ENCODE measurements at regions not wholly inside any gene's neighbourhood (a gene's known extent, or its start where the extent isn't known, plus 50 kb on each side); places are given as distances from the start of the nearest gene placed in this dataset.

DNA sequence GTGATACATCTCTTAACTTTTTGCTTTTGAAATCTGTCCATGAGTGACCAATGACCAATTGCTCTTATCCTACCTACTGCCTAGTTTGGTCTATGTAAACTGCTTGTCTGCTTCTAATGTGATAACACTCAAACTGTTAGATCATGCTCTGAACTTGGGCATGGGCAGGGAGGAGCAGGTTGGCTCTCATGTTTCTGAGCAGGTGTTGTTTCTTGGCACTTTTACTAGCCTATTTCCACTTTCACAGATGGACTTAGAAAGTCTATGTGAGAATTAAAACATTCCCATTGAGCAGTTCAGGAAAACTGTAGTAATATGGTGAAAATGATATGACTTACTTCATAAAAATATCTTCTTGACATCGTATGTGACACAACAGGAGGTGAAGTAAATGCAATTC is 538.4 kb downstream of the HACE1 start:
- no peak for ATAC-seq
- DNase-seq = no peak

DNA sequence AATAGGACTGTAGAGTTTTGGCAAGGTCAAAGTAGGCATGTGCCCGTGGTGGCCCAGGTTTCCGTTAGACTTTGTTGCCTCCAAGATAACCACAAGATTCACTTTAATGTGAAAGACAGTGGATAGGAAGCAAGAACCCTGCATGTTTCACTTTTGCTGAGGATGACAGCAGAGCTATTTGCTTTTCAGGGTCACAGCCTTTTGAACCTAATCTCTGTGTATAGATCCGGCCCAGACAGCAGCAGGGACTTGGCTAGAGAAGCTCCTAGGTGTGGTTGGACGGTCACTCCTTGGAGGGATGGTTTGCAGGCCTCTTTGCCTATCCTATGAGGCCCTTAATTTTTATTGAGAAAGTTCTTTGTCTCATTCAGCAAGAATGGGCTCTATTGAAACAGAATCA is 538.8 kb downstream of the HACE1 start:
- ATAC-seq = no peak
- DNase-seq = no peak

DNA sequence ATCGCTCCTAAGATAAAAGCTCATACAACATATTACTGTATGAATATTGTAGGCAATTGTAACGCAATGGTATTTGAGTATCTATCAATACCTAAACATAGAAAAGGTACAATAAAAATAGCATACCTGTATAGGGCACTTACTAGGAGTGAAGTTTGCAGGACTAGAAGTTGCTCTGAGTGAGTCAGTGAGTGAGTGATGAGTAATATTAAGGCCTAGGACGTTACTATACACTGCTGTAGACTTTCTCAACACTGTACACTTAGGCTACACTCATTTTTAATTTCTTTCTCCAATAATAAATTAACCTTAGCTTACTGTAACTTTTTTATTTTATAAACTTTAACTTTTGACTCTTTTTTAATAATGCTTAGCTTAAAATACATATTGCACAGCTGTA is 546.9 kb downstream of the HACE1 start:
- no peak for ATAC-seq
- no peak for DNase-seq

DNA sequence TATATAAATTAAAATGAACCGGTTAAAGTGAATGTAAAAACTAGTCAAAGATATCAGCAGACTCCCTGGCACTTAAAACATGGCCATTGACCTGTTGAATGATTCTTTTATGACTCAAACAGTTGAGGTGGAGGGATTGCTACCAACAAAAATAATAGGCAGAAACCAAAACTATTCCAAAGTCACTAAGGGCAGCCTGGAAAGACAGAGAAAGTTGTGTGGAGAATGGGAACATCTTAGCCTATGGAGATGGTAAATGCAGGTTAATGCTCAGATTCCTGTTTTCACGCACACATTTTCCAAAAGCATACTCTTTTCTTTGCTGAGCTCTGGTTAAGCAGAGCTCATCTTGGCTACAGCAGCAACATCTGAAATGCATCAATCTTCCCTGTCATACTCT is 553.5 kb downstream of the HACE1 start:
- ATAC-seq (no peak), DNase-seq (no peak)

DNA sequence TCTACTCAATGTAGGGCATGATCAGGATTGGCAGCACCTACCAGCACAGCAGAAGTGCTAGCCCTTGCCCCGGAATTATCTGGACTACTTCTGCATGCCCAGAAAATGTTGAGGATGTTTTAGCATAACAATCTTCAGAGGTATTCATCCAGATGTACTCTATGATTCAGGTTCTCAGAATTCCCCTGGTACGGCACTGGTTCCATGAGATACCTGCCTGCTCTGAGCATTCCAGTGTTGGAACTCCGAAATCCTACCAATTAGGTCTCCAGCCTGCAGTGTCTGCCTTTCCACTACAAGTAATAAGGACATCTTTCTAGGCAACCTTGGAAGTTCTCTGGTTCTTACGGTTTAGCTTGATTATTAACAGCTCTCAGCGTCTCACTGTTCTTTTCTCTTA is 554.5 kb downstream of the HACE1 start:
- no peak for ATAC-seq
- DNase-seq = no peak

DNA sequence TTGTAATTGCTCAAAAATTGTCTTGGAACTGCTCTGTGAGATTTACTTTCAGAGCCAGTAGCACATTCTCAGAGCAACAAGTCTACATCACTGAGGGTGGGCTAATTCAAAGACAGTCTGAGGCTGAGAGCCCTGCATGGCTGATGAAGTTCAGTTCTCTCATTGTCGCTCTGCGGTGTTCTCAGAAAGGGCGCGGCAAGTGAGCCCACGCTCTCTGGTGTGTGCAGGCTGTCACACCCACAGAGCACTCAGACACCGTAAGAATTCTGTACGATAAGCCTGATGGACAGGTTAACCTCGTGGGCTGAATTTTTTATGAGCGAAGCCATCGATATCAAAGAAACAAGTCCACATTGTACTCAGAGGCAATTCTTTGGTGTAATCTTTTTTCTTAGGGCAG is 557.8 kb downstream of the HACE1 start:
- ATAC-seq = no peak
- DNase-seq = no peak

DNA sequence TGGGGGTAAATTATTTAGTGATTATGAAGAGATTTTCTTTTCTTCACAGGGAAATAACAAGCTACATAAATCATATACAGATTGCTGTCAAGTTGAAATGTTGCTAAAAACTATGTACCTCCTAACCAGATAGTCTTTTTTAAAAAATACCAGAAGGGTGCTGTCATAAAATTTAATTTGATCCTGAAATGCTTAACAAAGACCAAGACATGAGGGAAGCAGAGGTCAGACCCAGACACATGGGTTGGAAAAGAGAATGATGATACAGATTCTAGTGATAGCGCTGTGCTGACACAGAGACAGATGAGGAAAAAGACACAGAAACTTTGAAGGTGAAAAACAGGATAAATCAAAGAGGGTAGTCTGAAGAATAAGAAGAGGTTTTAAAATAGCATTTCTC is 573.1 kb downstream of the HACE1 start:
- DNase-seq (no peak), ATAC-seq (no peak)

DNA sequence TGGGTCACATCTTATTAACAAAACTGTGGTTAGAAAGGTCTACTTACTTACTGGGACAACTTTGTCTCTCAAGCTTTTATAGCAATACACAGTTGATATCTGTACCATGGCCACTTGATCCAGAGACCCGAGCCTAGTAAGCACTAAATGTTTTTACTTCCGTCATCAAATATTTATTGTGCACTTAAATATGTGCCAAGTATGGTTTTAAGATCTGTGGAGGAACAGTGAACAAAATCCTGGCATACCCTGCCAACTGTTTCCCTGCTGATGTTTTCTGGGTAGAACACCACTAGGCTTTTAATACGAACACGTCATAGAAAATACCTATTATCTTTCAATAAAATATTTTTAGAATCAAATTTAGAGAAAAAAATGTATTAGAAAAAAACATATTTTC is 574.8 kb downstream of the HACE1 start:
- DNase-seq (no peak), ATAC-seq (no peak)

DNA sequence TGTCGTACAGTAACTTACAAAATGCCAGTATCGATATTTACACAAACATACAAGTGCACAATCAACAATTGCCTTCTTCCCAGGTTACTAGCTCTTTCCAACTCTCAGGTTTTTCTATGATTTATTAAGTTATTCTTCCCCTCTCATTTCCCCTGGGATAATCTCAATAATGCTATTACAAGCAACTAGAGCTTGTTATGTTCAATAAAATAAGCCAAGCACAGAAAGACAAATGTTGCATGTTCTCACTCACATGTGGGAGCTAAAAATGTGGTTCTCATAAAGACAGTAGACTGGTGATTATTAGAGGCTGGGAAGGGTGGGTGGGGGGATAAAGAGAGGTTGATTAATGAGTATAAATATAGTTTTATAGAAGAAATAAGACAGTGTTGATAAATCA is 577.1 kb downstream of the HACE1 start:
- DNase-seq (no peak), ATAC-seq (no peak)

DNA sequence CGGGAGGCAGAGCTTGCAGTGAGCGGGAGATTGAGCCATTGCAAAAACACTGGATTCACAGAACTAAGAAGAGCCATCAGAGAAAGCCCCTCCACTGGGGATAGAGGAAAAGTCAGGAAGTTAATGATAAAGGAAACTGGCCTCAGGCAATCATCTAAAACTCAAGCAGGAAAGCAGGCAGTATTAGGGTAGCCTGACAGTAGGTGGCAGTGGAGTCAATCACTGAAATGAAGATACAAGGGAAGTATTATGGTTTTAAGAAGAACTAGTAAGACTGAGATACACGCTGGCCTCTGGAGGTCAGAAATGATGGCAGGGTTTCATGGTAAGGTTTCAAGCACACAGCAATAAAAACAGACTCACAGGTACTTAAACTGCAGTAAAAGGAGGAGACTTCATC is 578.3 kb downstream of the HACE1 start:
- no peak for DNase-seq

DNA sequence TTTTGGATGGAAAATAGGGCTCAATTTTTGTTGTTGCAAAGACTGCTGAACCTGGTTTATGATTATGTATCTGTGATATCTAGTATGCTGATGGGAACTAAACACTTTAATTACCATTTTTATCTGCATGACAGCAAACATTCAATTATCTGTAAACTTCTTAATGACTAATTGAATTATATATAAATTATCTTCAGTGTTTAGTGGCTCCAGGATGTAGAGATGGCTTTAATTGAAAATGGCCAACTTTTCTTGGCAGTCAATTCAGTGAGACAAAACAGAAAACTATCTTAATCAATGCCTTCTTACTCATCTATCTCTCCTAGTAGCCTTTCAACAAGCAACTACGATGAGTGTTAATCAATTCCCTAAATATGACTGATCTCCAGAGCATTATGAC is 591.3 kb downstream of the HACE1 start:
- ATAC-seq (no peak), DNase-seq (no peak)

More for the DNA sequence above, 578.3 kb downstream of the HACE1 start:
- ATAC-seq = no peak

DNA sequence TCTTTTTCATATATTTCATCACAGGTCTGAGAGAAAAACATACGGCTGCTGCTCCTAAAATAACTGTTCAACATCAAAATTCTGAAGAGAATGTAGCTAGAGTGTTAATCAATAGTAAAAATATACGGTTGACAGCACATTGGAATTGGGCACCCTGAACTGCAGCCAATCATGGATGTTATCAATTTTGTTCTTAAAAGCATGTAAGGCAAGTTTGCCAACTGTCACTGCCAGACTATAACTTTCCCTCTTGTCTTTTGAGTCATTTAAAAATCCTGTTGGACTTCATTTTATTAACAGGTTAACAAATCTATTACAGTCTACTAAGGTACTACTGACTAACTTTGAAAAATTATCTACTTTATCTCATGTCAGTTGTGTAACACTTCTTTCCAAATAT is 592.8 kb downstream of the HACE1 start:
- ATAC-seq (no peak), DNase-seq (no peak)

DNA sequence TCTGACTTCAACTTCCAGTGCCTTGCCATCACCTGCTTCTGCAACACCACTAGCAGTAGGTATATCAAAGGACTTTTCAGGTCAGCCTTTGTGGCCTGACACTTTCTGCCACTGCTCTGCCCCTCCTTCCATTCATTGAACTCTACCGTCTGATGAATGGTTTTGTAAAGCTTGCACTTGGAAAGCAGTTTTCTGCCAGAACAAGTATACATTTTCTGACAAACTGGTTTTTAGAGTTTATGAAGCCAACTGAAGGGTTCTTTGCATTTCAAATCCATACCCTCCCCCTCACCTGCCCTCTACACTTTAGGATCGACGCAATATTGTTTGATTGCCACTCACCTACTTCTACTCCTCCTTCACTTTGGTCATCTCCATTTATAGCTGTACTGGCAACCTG is 603.1 kb downstream of the HACE1 start:
- ATAC-seq = no peak

DNA sequence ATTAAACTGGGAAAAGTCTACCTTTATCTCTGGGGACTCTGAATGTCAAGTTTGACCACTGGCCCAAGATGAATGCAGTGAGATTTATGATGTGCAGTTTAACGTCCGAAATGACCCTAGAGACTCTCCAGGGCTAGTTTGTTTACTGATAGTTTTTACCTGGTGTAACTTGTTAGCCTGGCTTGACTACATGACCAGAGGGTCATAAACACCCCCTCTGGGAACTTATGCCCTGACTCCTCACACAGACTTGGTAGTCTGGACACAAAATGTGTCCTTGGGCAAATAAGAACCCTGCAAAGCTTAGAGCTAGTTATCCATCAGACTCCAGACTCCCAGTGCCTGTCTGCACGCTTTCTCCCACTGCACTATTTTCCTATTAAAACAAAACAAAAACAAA is 606.5 kb downstream of the HACE1 start:
- ATAC-seq (no peak), DNase-seq (no peak)

More for the DNA sequence above, 603.1 kb downstream of the HACE1 start:
- DNase-seq = no peak

DNA sequence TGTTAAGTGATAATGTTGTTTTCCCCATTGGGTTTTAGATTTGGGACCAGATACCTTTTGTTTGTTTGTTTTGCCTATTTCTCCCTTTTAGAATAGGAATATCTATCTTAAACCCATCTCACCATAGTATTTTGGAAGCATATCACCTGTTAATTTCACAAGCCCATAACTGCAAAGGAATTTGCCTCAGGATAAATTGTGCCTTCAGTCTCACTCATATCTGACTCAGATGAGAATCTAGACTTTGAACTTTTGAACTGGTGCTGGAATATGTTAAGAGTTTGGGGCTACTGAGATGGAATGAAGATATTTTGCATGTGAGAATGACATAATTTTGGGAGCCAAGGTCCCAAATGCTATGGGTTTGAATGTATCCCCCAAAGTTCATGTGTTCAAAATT is 607.4 kb downstream of the HACE1 start:
- DNase-seq (no peak), ATAC-seq (no peak)

DNA sequence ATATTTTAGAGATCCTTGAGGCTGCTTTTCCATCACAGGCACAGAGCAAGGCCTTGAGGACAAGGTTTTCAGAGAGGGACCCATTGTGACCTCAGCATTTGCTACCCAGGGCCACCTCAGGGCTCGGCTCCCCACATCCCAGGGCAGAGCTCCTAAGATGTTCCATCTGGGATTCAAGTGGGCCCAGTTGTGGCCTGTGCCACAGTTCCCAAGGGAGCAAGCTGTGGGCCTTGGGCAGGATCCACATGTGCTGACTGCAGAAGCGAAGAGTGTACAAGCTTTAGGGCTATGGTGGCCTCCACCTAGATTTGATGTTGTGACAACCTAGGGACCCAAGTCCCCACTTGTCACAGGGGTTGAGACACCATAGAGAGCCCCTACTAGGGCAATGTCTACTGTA is 608.1 kb downstream of the HACE1 start:
- ATAC-seq = no peak

DNA sequence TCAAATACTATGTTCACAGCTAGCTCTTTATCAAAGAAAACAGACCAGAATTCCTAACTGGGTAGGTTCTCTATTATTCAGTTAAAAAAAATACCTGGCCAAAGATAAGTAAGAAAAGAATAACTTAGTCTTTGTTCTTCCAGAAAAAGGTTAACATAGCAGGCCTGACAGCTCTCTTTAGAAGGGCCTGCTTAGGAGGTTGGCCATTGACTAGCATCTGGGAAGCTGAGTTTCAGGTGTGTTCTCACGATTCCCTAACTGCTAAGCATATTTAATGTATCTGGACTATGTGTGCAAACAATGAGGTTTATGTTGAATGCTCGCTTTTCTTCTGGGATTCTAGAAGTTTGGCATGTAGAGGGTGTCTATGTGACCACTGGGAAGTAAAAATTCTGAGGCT is 618.9 kb downstream of the HACE1 start:
- no peak for ATAC-seq

More for the DNA sequence above, 608.1 kb downstream of the HACE1 start:
- no peak for DNase-seq

DNA sequence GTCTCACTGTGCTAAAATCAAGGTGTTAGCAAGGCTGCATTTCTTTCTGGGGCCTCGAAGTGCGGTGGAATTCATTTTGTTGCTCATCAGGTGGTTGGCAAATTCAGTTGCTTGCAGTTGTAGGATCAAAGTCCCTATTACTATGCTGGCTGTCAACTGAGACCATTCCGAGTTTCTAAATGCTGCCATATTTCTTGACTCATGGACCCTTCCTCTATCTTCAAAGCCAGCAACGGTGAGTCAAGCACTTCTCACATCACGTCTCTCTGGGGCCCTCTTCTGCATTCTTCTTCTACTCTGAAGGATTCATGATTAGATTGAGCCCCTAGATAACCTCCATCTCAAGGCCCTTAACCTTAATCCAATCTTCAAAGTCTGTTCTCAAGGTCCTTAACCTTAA is 619.7 kb downstream of the HACE1 start:
- ATAC-seq (no peak), DNase-seq (no peak)

More for the DNA sequence above, 618.9 kb downstream of the HACE1 start:
- no peak for DNase-seq

DNA sequence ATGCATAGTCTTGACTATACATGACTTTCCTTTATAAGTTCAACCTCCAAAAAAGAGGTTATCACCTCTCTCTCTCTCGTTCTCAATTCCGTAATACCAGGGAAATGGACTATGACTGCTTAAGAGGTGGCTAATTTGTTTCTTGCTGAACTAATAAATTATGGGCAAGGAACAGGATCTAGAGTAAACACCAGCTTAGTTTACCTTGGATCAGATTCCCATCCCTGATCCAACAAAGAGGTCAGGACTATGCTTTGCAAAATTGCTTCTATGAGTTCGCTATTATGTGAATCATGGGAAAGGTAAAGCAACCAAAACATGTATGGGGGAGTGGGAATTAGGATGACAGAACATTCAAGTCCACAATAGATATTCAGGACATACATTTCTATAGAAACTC is 630.7 kb downstream of the HACE1 start:
- DNase-seq (no peak), ATAC-seq (no peak)

DNA sequence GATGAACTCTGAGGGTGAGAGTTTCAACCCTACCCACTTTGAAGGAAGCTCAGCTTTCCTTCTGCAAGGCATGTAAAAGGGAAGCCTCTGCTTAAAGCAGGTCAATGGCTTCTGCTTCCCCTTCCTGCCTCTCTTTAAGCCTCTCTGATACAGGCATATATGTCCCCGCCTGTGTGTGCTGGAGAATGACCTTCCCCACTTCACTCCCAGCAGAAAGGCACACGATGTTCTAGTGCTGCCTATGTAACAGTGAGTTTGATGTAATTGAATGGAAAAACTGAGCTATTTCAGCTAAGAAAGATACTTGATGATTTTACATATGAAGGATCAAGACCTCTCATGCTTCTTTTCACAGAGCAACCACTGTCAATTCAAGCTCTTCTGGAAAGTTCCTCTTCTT is 632.2 kb downstream of the HACE1 start:
- DNase-seq = no peak
- ATAC-seq = no peak

DNA sequence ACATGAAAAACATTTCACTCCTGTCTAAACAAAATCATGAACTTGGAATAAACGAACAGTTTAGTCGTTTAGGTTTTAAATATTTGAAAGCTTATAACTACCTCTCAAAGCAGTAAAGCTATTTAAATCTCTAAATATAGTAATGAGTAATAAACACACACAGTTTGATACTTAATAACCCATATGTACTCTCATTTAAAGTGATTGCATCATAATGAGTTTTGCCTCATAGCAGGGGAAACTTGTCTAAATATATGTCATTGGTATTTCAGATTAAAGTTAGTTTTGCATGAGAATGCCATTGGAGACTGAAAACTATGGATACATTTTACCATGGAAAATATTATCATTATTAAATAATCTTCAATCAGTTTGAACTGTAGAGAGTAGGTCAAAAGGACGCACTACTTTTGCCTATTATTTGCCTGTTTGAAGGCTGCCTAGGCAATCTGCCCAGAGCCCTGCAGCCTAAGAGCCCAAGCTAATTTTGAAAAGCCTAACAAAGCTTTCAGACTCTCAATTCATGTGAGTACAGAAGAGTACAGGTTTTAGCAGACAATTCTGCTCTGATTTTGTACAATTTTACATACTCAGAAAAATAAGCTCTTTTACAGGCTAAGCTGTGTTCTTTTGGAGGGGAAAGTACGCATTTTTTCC is 632.8 kb downstream of the HACE1 start:
- DNase-seq (no peak), ATAC-seq (no peak)

DNA sequence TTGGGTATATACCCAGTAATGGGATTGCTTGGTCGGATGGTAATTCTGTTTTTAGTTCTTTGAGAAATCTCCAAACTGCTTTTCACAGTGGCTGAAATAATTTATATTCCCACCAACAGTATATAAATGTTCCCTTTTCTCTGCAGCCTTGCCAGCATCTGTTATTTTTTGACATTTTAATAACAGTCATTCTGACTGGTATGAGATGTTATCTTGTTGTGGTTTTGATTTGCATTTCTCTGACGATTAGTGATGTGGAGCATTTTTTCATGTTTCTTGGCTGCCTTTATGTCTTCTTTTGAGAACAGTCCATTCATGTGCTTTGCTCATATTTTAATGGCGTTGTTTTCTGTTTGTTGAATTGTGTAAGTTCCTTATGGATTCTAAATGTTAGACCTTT is 641.6 kb downstream of the HACE1 start:
- no peak for ATAC-seq
- no peak for DNase-seq

DNA sequence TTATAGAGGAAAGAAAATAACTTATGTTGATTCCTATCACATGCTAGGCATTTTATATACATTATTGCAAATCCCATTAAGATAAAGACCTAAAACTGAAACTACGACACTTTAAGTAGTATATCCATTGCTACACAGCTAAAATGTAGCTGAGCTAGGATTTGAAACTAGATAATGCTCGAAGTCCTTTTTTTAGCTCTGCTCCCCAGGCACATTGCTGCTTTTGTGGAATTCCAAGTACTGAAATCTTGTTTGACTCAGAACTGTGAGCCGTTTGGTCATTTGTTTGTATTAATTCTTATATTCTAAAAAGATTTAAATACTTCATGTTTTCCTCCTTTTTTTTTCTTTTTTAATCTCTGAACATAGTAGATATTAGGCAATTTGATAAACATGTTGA is 644.8 kb downstream of the HACE1 start:
- DNase-seq (no peak), ATAC-seq (no peak)

DNA sequence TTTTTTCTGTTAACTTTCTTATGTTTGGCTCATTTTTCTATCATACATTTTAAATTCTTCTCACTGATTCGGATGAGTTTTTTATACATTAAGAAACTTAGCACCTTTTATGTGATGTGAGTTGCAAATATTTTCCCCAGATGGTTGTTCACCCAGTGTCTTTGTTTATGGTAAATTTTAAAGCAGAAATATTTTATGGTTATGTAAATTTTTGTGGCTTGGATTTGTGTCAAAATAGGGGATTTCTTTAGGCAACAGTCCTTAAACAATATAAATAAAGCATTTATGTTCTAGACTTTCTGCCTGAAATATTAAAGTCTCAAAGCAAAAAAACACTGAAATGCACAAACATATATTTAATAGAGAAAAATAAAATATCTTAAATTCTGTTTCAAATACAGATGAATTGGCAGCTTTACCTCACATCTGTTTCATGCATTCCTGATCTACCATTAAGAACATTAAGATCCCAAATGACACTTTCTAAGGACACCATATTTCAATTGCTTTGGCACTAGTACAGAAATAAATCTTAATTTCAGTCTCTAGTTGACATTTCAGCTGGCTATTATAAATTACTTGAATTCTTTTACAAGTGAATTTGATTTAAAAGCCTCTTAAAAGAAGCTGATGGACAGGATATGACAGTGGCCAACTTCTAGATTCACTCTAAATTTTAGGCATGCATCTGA is 646.6 kb downstream of the HACE1 start:
- ATAC-seq = no peak
- no peak for DNase-seq

Data from stimulated activated naive CD8-positive, alpha-beta T cell treated with anti-CD3 and anti-CD28 coated beads, Interleukin-15, Interleukin-2, amounts not matched to agents 100 U/mL and 50 U/mL, for 24 hours (primary cell).